ENCODE measurements at regions not wholly inside any gene's neighbourhood (a gene's known extent, or its start where the extent isn't known, plus 50 kb on each side); places are given as distances from the start of the nearest gene placed in this dataset.

- no peak for ATAC-seq
- Histone ChIP-seq H3K27me3 (no peaks in the 10 kb centered on the region), H3K27ac (no peak overlapping the region), H3K9me3 (no peaks in the 10 kb centered on the region), H3K36me3 (no peaks in the 10 kb centered on the region), H3K4me3 (no peak overlapping the region), H3K4me1 (no peaks in the 10 kb centered on the region)
- TF ChIP-seq POLR2AphosphoS5 (IDR thresholded peaks at IDR 0.05) (no peak), CTCF (IDR thresholded peaks at IDR 0.05) (no peak), EP300 (IDR thresholded peaks at IDR 0.05) (no peak), POLR2A (IDR thresholded peaks at IDR 0.05) (no peak)
These were observed 102.1 kb upstream of the C1QTNF9B start for GRCh38 chr13:23999424-23999823.

GRCh38 chr13:24002206-24002815 is 105.0 kb upstream of the C1QTNF9B start:
- Histone ChIP-seq H3K27me3 (no peaks in the 10 kb centered on the region), H3K27ac (no peak overlapping the region), H3K4me3 (no peak overlapping the region), H3K4me1 (peaks cover 0 to 7% (median 0%) of the 10 kb centered on the region in 3 donors), H3K9me3 (no peaks in the 10 kb centered on the region), H3K36me3 (no peaks in the 10 kb centered on the region)
- no peak for TF ChIP-seq POLR2AphosphoS5 (IDR thresholded peaks at IDR 0.05)
- no peak for TF ChIP-seq EP300 (IDR thresholded peaks at IDR 0.05)
- no peak for TF ChIP-seq POLR2A (IDR thresholded peaks at IDR 0.05)
- TF ChIP-seq CTCF (IDR thresholded peaks at IDR 0.05): no peak
- ATAC-seq: no peak
- 50 to 96% methylated on average over 2 to 8 of the region's 16 CpGs for WGBS, 2 donors (ENCODE audit: low coverage in 1 of 2)

GRCh38 chr13:24004142-24004899 is 107.0 kb upstream of the C1QTNF9B start:
- Histone ChIP-seq H3K9me3 (no peaks in the 10 kb centered on the region), H3K27ac (no peak overlapping the region), H3K36me3 (no peaks in the 10 kb centered on the region), H3K27me3 (no peaks in the 10 kb centered on the region), H3K4me1 (peaks cover 0 to 7% (median 0%) of the 10 kb centered on the region in 3 donors), H3K4me3 (no peak overlapping the region)
- no peak for ATAC-seq
- WGBS, 2 donors (ENCODE audit: low coverage in 1 of 2): 91 to 95% methylated on average over 7 to 9 of the region's 12 CpGs
- TF ChIP-seq POLR2AphosphoS5 (IDR thresholded peaks at IDR 0.05) (no peak), POLR2A (IDR thresholded peaks at IDR 0.05) (no peak), CTCF (IDR thresholded peaks at IDR 0.05) (no peak), EP300 (IDR thresholded peaks at IDR 0.05) (no peak)

- Histone ChIP-seq H3K4me1 (peaks cover 0 to 7% (median 0%) of the 10 kb centered on the region in 3 donors), H3K9me3 (no peaks in the 10 kb centered on the region), H3K36me3 (no peaks in the 10 kb centered on the region), H3K27ac (no peak overlapping the region), H3K27me3 (no peaks in the 10 kb centered on the region), H3K4me3 (no peak overlapping the region)
- ATAC-seq: no peak
- no peak for TF ChIP-seq CTCF (IDR thresholded peaks at IDR 0.05)
- TF ChIP-seq POLR2A (IDR thresholded peaks at IDR 0.05): no peak
- TF ChIP-seq EP300 (IDR thresholded peaks at IDR 0.05): no peak
- no peak for TF ChIP-seq POLR2AphosphoS5 (IDR thresholded peaks at IDR 0.05)
- WGBS, 2 donors (ENCODE audit: low coverage in 1 of 2): 54 to 80% methylated on average over 1 to 3 of the region's 3 CpGs
These were observed 107.7 kb upstream of the C1QTNF9B start for GRCh38 chr13:24004971-24005370.

GRCh38 chr13:24005755-24006281 is 108.5 kb upstream of the C1QTNF9B start:
- Histone ChIP-seq H3K4me3 (no peak overlapping the region), H3K4me1 (peaks cover 0 to 7% (median 0%) of the 10 kb centered on the region in 3 donors), H3K36me3 (no peaks in the 10 kb centered on the region), H3K9me3 (no peaks in the 10 kb centered on the region), H3K27ac (no peak overlapping the region), H3K27me3 (no peaks in the 10 kb centered on the region)
- TF ChIP-seq CTCF (IDR thresholded peaks at IDR 0.05) (no peak), POLR2AphosphoS5 (IDR thresholded peaks at IDR 0.05) (no peak)
- ATAC-seq: no peak
- WGBS, 2 donors (ENCODE audit: low coverage in 1 of 2): 32 to 75% methylated on average over 1 to 4 of the region's 4 CpGs
